ENCODE measurements at regions not wholly inside any gene's neighbourhood (a gene's known extent, or its start where the extent isn't known, plus 50 kb on each side); places are given as distances from the start of the nearest gene placed in this dataset.
"Not testable (repeated sequence)": the region's sequence is repeated elsewhere in the genome, so short reads cannot be mapped to it uniquely, and the experiment has no call there.

DNA sequence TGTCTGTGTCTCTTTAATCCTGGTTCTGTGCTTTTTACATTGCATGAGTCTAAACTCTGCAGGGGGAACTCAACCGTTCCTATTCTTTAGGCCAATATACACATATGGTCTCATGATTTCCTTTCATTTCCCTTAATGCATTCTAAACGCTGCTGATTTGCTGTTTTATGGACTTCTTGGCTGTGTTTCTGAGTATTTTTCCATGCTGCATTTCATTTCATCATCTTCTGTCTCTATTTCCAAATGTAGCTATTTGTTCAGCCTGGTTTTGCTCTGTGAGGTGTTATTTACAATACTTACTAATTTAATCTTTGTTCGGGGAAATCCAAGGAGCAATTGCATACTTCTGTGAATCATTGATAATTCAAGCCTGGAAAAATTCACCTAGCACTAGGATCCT lies 897.2 kb downstream of the TSN start:
- FAIRE-seq (no peak), DNase-seq (ENCODE audit: insufficient read length, low spot score) (no peak)

- no peak for FAIRE-seq
- no peak for DNase-seq (ENCODE audit: insufficient read length, low spot score)
Measured at GRCh38 chr2:122656403-122656802, 901.0 kb downstream of the TSN start.

DNA sequence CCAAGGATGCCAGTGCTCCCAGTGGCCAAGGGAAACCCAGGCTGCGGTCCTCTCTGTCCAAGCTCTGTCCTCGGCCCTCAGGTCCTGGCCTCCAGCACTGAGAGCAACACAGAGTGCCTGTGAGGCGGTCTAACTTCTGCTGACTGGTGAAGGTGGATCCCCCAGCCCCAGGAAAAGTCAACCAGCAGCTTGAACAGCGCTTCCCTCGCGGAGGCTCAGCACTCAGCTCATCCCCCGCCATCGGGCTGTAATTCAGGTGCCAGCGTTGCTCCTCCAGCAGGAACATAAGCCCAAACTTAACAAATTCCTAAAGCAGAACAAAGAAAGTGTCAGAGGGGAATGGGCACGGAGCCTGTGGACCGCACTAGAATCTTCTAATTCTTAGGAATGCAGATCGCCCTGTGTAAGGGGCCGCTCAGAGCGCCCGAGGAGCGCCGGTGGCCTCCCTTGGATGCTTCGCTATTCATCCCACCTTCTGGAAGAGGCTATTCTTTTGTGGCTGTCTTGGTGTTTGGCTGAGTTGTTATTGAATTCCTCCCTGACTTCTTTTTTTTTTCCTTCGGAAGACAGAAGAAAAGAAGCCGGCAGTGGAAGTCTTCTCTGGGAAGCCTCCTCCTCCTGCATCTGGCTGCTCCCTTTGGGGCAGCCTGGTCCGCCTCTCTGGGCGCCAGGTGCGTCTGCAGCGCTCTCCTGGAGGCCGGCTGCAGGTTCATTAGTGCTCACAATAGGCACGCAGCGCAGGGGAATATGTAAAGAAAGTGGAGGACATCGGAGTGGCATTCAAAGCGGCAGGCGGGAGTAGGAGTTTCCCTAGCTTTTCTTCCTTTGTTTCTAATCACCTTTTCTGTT lies 905.6 kb downstream of the TSN start:
- FAIRE-seq (no peak), DNase-seq (ENCODE audit: insufficient read length, low spot score) (no peak)

DNA sequence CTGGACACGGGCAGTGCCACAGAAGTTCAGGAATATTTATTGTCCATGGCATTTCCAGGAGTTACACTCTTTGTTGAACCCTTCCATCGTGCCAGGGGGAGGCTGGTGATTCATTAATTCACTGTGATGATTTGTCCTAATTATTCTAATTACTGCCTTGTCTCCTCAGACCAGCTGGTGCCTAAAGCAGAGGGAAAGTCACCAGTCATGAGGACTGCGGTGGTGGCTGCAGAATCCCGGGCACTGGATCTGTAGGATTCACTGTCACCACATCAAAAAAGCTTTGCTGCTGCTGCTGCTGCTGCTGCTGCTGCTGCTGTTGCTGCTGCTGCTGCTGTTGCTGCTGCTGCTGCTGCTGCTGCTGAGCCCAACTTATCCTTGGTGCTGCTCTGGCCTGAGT lies 908.2 kb downstream of the TSN start:
- DNase-seq (ENCODE audit: insufficient read length, low spot score): no peak
- no peak for FAIRE-seq

- FAIRE-seq: no peak
- no peak for DNase-seq (ENCODE audit: insufficient read length, low spot score)
Measured at GRCh38 chr2:122669627-122670026, 914.2 kb downstream of the TSN start.

DNA sequence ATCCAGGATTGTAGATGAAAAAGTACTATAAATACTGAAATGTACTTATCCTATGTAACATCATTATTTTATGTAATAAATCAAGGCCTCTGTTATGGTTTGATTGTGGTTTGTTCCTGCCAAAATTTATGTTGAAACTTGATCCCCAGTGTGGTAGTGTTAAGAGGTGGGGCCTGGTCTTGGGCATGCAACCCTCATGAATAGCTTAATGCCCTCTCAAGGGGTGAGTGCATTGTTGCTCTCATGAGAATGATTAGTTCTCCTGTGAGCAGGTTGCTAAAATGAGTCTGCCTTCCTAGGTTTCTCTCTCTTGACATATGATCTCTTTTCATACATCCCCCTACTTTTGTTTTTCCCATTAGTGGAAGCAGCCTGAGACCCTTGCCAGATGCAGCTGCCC lies 915.4 kb downstream of the TSN start:
- DNase-seq (ENCODE audit: insufficient read length, low spot score): no peak
- no peak for FAIRE-seq

- DNase-seq (ENCODE audit: insufficient read length, low spot score) (no peak), FAIRE-seq (no peak)
Measured at GRCh38 chr2:122680662-122681061, 925.2 kb downstream of the TSN start.

GRCh38 chr2:122681626-122682025 lies 926.2 kb downstream of the TSN start:
- FAIRE-seq: no peak
- DNase-seq (ENCODE audit: insufficient read length, low spot score): no peak

GRCh38 chr2:122682356-122682755 lies 926.9 kb downstream of the TSN start:
- FAIRE-seq (no peak), DNase-seq (ENCODE audit: insufficient read length, low spot score) (no peak)

GRCh38 chr2:122683018-122683417 lies 927.6 kb downstream of the TSN start:
- no peak for DNase-seq (ENCODE audit: insufficient read length, low spot score)
- no peak for FAIRE-seq

DNA sequence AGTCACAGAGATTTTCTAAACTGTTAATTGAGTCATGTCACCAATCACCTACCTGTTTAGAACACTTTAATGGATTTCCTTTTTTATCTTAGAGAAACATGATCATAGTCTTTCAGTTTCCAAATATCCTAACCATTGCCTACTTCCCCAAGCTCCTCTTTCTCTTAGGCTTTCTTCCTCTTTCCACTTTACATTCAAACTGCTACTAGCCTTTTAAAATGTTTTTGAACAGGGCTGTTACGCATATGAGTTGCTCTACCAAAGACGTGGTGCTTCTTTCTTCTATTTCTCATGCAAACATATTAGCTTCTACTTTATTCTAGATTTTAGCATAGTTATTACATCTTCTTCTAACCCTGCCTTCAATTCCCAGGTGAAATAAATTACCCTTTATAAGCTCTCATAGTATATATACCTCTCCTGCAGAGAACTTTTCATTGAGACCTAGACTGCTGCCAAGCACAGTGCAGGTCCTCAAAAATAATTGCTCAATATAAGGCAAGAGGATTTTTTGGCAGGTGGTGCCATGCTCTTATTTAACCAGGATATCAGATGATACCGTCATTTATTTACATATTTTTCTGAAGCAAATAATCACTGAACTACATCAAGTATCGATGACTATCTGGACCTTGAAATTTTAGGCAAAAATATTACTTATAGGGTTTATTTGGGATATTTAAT lies 937.1 kb downstream of the TSN start:
- DNase-seq (ENCODE audit: insufficient read length, low spot score) (no peak), FAIRE-seq (no peak)

- FAIRE-seq (no peak), DNase-seq (ENCODE audit: insufficient read length, low spot score) (no peak)
Measured at GRCh38 chr2:122697415-122697814, 942.0 kb downstream of the TSN start.

DNA sequence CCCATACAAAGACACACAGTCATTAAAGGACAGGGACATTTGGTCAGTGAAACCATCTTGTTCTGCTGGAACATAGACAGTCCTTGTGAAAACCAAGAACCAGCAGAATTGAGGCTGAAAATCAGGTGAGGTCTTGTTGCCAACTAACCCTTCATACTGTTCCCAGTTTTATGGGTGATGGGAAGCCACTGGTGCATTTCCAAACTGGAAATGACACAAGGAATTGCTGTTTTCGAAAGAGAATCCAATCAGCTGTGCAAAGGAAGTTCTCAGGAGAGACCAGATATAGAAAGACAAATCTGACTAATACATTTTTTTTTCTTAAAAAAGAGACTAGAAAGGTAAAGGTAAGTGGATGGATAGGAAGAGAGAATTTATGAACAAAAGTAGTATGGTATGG lies 948.2 kb downstream of the TSN start:
- DNase-seq (ENCODE audit: insufficient read length, low spot score) (no peak), FAIRE-seq (no peak)

GRCh38 chr2:122704109-122704563 lies 948.7 kb downstream of the TSN start:
- DNase-seq (ENCODE audit: insufficient read length, low spot score) (no peak), FAIRE-seq (no peak)

- FAIRE-seq: no peak
Measured at GRCh38 chr2:122705746-122706145, 950.3 kb downstream of the TSN start.

GRCh38 chr2:122706757-122707223 lies 951.3 kb downstream of the TSN start:
- FAIRE-seq: no peak
- DNase-seq (ENCODE audit: insufficient read length, low spot score): no peak

More at GRCh38 chr2:122705746-122706145, 950.3 kb downstream of the TSN start:
- no peak for DNase-seq (ENCODE audit: insufficient read length, low spot score)

- no peak for DNase-seq (ENCODE audit: insufficient read length, low spot score)
- peak; percentile 59 for FAIRE-seq
Measured at GRCh38 chr2:122707224-122707824, 951.9 kb downstream of the TSN start.

DNA sequence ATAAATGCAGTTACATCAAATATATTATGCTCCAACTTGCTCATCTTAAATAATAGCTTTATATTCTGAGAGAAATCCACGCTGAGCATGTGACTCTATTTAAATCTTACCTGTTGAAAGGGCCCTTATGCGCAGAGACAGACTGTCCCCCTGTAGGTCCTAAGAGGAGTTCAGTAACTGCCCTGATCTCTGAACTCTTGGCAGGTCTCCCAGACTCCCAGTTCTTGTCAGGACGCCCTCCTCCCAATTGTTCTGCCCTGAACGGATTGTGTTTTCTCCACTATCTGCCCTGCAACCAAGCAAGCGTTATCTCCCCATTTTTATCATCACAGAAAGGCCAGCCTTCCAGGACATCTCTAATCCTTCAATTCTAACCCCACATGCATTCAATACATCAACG lies 954.6 kb downstream of the TSN start:
- no peak for FAIRE-seq

GRCh38 chr2:122713800-122714199 lies 958.3 kb downstream of the TSN start:
- no peak for FAIRE-seq
- no peak for DNase-seq (ENCODE audit: insufficient read length, low spot score)

More for the DNA sequence above, 954.6 kb downstream of the TSN start:
- DNase-seq (ENCODE audit: insufficient read length, low spot score): no peak

- not testable (repeated sequence) for DNase-seq (ENCODE audit: insufficient read length, low spot score); FAIRE-seq
Measured at GRCh38 chr2:122720822-122721221, 965.4 kb downstream of the TSN start.

DNA sequence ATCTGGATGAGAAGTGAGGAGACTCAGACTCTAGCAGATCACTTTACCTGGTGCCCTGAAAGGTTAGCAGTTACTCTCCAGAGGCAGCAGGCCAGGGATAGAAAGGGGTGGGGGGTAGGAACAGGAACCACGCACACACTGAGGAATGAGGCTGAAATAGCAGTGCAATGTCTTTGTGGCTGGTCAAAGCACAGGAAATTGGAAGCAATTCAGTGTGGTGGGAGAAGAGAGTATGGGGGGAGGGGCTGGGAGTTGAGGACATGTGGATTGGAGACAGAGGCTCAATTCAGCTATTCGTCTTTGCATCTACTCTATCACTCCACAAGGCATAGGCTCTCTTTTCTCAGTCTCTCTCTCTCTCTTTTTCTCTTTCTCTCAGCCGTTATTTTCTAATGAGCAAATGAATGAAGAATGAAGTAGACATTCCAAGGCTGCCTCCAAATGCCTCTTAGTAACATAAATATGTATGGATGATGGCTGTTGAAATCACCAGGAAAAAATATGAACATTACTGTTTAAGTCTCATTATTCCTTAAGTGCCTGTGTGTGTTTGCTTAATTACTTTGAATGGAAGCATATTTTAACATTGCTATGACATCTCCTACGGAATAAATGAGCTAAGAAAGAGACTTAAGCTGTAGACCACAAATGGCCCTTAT lies 979.4 kb downstream of the TSN start:
- FAIRE-seq: no peak
- no peak for DNase-seq (ENCODE audit: insufficient read length, low spot score)
